Peyer's patch (tissue), 4 donors: ENCODE measurements at regions not wholly inside any gene's neighbourhood (a gene's known extent, or its start where the extent isn't known, plus 50 kb on each side); places are given as distances from the start of the nearest gene placed in this dataset.

Experiments used
- POLR2A ChIP-seq, 2 donors: fragments of 450-650 bp; IDR thresholded peaks; one replicate each; pipeline ENCODE4 v1.5.1; 2017; ENCODE audit warnings: antibody characterized with exemption in 2 of 2, mild to moderate bottlenecking in 2 of 2, moderate library complexity in 2 of 2
- TF ChIP-seq, protein P1 (sequence below), 6 experiments: fragments of 450-650 bp in 4 of 6; fragments of 200-600 bp in 2 of 6; sonication (generic) in 1 of 6; IDR thresholded peaks; one replicate each; pipeline ENCODE4 v1.5.1; 2017 to 2019; ENCODE audit warnings: antibody characterized with exemption in 6 of 6, mild to moderate bottlenecking in 3 of 6, moderate library complexity in 1 of 6

DNA sequence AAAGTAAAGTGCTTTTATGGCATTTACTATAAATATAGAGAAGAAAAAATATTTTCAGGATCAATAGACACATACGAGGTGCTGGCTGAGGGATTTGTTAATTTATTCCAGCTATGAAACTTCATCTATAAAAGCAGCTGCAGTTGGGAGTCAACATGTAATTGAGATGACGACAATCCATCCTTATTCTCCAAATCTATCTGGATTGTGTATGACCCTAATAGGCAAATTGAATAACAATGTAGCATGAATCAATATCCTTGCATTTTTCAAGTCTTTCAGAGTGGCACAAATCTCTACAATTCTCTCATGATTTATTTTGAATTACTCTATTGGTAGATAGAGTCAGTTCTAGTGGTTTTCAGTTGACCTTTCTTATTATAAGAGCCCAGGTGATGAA, 1296.5 kb upstream of the SPRY2 start:
- TF ChIP-seq, protein P1, sequence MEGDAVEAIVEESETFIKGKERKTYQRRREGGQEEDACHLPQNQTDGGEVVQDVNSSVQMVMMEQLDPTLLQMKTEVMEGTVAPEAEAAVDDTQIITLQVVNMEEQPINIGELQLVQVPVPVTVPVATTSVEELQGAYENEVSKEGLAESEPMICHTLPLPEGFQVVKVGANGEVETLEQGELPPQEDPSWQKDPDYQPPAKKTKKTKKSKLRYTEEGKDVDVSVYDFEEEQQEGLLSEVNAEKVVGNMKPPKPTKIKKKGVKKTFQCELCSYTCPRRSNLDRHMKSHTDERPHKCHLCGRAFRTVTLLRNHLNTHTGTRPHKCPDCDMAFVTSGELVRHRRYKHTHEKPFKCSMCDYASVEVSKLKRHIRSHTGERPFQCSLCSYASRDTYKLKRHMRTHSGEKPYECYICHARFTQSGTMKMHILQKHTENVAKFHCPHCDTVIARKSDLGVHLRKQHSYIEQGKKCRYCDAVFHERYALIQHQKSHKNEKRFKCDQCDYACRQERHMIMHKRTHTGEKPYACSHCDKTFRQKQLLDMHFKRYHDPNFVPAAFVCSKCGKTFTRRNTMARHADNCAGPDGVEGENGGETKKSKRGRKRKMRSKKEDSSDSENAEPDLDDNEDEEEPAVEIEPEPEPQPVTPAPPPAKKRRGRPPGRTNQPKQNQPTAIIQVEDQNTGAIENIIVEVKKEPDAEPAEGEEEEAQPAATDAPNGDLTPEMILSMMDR (IDR thresholded peaks at IDR 0.05): no peak
- no peak for TF ChIP-seq POLR2A (IDR thresholded peaks at IDR 0.05)
